LoVo (cell line): ENCODE measurements at regions not wholly inside any gene's neighbourhood (a gene's known extent, or its start where the extent isn't known, plus 50 kb on each side); places are given as distances from the start of the nearest gene placed in this dataset.

ENCODE experiments used
- DNase-seq: peaks from one replicate; pipeline ENCODE4 v3.0.0-alpha.2; 2016; ENCODE audit warnings: low spot score

DNA sequence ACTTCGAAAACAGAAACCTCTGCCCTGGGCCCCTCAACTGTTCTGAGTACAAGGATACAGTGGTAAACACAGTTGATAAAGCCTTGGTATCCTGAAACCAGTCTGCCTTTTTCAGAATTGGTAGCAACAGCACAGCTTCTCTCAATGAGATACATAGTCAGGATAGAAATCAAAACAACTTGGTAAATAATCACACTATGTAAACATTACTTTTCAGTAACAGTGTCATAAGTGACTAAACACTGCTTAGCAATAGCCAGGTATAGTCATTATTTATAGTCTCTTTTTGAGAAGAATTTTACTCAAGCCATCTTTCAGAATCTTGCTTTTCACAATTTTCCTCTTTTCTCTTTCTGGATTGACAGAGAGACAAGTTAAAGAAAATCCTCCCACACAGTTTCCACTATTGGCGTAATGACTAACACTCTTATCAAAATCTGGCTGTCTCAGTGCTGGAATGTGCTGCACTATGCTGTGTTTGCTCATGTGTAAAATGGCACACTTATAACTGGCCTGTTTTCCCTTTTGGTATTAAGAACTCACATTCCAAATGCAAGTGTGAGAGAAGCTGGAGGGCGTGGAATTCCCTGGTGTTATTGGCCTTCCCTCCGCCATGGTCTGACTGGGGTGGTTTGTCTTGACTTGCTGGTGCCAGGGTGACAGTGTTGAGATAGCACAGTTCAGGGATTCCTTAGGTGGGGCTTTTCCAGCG, 368.8 kb downstream of the TDRD3 start:
- no peak for DNase-seq

DNA sequence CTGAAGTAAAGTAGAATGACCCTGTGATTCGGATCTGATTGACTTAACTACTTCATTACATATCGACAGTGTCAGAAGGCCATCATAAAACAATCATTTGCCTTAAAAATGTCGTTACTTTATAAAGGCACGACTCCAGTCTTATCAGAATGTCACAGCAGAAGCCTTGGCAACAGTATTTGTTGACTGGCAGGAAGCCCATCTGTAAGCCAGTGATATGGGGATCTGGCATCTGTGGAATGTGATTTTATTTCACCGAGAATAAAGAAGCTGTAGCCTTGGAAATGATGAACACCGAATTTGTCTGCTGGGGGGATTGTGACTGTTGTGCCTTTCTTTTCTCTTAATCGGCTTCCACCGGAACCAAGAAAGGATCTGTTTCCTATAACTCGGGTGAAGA, 362.5 kb downstream of the TDRD3 start:
- DNase-seq, result peak; percentile 17

DNA sequence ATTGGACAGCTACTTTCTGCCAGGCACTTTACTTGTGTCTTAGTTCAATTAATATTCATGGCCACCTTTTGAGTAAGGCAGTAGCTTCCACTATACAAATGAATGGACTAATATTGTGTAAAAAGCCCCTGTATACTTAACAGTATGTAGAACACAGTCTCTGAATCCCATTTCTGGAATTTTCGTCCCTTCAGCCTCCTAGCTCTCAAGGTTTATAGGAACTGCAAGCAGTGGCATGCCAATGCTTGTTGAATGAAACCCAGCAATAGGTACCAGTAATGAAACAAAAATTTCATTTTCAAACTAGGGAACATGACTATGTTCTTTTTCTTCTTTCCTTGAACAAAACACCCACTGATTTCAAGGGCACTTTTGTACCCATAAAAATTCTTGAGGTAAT, 361.6 kb downstream of the TDRD3 start:
- no peak for DNase-seq

DNA sequence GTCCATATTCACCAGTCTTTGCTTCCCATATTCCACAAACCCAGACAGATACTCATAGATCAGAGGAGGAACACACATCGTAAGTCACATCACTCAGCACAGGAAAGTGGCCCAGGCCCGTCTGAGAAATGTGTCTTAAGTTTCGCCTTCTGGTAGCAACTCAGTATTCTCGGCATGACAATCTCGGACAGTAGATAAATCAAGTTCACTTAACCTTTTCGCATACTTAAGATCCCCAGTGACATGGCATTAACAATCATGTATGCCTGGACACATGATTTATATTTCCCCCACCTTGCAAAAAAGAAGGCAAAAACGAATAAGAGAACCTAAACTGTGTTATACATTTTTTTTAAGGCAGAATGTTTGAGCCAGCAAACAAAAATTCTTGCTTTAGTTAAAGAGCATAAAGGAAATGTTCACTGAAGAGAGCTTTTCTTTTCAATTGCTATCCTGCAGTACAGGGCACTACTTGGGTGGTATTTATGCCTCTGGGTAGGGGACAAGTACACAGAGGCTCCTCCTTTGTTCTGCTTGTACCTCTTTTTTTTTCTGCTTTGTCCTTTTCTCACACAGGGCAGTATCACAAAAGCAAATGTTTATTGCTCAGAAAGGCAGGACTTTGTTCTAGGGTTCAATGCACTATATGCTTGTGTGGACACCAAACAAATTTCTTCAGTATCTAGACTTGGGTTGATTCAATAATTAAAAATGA, 360.6 kb downstream of the TDRD3 start:
- DNase-seq, result no peak

DNA sequence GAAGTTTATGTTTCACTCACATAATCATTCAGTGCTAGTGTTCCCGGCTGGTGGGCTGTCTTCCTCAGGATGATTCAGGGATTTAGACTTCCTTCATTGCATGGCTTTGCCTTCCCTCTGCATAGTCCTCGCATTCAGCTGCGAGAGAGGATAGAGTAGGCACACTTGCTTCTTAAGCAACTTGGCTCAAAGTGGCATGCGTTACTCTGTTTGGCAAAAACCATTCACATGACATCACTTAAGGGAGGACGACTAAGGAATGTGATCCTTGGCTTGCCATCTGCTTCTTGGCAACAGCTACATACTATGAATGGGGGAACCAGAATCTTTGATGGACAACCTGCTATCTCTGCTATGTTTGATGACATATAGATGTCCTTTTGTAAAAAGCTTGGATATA, 359.3 kb downstream of the TDRD3 start:
- DNase-seq, result no peak

DNA sequence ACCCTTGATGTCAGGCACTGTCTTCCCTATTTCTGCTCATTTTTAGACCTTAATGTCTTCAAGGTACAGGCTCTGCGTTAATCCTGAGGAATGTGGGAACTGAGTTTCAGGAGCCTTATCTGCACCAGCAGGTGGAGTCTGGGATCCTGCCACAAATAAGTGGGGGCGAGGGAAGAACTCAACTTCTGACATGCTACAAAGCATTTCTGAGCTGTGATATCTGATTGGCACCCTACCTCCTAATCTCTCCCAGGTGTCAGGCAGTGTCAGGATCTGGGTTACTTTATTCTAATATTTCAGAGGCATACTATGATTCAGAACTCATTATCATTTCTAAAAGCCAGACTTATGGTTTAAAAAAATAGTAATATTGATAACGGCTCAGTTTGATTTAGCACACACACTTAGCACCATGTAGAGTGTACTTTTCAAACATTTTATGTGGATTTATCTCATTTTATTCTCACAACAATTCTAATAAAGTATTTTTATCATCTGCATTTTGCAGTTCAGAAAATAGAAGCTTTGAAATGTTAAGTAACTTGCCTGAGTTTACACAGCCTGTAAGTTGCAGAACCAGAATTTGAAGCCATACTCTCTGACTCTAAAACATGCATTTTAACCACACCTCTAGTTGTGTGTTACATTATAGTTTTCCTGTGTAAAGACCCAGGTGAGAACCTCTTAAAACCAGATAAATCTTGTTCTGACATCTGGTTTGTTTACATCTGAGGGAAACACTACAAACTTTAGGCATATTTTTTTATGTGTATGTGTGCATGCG, 358.6 kb downstream of the TDRD3 start:
- no peak for DNase-seq

DNA sequence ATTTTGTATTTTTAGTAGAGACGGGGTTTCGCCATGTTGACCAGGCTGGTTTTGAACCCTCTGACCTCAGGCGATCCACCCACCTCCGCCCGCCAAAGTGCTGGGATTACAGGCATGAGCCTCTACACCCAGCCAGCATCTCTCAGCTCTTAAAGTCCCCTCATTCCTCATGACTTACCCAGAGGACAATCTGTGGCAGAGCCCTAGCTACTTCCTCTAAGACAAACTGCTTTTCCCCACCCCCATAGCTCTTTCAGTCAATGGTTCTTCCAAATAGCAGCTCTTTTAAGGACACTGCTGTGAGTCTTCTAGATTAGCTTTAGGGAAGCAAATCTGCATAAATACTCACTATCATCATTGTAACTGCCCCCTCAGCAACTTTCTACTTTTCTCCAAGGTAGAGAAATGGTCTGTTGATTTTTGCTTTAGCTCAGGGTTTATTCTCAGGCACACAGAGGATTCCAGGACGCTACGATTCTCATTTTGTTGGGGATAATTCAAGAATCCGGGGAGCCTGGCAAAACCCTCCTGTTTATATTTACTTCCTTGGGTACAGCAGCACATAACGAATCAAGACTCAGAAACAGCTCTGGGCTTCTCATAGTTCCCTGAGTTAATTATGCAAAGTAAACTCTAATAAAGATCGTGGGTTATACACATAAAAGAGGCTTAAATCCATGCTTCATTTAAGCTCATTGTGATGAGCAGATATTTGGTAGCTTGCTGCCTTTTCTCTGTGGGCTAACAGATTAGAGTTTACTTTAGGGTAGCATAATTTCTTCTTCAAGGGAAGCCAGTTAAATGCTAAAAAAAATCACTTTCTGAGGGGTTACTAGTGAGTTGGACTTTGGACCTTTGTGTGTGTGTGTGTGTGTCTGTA, 357.4 kb downstream of the TDRD3 start:
- DNase-seq, result no peak

DNA sequence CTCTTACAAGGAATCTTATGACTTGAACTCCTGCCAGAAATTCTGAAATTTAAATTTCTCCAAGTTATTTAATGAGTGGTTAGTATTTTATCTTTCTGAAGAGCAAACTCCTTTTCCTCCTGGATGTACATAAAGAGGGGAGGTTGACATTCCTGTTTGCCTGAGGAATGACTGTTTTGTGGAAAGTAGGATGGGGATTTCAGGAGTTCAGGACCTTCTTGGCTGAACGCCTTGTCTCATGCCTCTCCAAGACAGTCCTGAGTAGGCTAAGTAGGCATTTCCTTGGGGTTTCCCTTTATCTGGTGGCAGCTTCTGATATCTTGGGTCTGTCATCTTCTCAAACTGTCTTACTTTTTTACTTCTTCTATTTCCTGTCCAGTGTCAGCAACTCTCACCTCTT, 356.6 kb downstream of the TDRD3 start:
- no peak for DNase-seq

DNA sequence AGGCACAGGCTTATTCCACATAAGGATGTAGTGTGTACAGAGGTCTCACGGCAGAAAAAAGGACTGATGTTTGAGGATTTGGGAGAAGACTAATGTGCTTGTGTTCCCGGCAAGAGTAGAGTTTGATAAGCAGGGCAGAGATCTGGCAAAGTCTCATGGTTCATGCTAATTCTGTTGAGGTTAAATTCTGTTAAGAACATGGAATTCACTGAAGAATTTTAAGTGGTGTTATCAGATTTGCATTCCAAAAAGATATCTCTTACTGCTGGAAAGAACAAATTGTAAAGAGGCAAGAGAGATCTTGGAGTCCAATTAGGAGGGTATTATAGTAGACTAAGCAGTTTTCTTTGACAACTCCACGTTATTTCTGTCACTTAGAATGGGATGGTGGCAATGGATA, 348.3 kb downstream of the TDRD3 start:
- no peak for DNase-seq

DNA sequence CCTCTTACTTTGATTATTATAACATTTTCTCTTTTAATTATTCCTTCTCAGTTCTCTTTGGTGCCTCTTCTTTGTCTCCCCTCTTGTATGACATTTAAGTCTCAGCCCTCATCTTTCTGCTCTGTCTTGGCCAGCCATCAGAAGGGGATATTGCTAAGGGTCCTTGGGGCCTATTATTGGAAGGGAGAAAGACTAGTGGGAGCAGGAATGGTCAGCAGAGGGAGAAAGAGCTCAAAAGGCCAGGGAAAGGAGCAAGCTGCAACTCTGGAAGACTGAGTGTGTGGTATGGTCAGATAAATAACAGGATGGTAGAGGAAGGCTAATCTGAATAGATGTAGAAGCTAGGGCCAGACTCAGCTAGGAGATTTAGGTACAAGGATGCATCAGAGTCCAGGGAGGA, 336.9 kb downstream of the TDRD3 start:
- DNase-seq, result no peak

DNA sequence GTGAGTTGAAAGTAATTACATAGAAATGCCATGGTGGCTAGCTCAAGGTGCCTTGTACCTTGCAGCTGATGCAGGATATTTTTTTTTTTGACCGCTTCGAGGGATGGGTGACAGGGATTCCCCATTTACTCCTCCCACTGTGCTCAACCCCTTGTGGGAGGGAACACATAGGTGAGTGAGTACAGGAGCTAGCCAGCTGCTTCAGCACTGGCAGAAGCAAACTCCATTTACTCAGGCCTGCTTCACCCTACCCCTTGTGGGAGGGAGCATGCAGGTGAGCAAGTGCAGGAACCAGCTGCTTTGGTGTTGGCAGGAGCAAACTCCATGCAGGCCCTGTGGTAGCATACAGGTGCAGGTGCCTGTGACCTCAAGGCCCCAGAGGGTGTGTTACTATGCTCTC, 330.1 kb downstream of the TDRD3 start:
- no peak for DNase-seq

DNA sequence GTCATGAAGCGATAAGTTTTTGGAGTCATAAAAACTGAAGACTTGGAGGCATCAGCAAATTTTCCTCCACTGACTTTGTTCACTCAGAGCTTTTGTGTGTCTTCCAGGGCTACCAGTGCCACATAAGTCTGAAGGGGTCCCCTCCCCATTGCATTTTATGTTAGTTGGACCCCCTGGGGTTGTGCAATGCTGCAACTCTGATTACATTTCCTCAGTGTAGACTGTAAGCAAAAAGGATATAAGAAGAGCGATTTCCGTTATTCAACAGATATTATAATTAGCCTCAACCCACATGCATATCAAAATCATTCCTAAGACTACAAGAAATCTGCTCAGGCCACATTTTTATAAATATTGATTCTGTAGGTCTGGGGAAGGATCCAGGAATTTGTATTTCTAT, 324.0 kb downstream of the TDRD3 start:
- DNase-seq, result no peak

DNA sequence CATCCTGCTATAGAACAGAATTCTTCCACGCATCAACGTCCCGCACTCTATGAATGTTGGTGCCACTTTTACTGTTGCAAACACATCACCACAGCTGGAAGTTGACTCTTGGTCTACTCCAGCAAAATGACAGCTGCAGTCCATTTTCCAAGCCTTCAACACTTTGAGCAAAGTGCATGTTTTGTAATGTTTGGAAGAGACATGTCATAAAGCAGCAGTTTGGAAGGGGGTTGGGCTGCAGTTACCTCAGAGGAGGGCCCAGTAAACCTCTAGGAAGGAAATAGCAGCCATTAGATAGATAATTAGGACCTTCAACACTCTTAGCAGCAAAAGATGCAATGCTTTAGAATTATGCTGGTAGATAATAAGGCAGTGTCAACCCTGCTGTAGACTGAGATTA, 323.6 kb downstream of the TDRD3 start:
- DNase-seq, result no peak

DNA sequence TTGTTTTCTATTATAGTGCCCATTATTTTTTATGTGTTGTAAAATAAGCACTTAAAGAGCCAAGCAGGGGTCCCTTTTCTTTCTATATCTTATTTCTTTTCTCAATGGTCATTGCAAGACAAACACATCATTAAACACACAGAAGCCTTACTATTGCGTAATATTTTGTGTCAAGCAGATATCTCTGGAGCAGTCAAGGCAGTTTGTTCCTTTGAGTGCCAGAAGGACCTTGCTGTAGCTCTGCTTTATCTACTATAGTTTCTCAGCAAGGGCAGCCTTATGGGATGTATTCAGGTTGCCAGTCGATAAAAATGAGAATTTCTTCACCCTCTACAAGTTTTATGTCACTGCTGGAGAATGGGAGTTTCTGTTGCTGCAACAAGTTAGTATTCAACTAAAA, 319.3 kb downstream of the TDRD3 start:
- DNase-seq, result no peak

DNA sequence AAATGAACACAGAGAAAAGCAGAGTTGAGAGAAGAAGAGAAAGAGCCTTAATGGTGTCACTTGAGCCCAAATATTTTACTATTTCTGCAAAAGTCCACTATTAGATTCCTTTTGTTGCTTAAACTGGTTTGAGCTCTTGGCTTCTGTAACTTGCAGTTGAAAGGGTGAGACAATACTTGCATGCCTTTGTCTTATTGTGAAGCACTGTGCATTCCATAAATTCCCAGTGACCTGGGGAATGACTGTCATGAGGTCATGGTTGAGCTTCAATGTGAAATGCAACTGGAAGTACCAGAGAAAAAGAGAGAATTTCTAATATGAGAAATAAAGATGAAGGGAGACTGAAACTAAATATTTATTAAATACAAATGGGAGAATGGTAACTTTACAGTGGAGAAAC, 310.9 kb downstream of the TDRD3 start:
- DNase-seq, result no peak

DNA sequence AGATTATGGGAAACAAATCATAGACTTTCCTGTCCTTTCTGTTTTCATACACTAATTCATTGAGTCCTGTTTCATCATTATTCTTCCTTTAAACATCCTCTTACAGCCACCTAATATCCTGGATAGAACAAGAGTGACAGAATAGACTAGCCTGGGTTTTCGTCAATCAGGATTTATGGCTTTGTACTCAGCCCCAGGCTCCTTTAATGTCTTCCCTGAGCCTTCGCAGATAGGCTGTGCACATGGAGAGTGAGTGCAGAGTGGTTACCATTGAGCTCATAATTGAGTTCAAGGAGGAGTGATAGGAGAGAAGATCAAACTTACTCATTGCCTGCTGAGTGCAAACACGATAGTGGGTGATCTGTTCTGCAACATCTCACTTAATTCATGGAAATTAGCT, 304.9 kb downstream of the TDRD3 start:
- DNase-seq, result no peak

DNA sequence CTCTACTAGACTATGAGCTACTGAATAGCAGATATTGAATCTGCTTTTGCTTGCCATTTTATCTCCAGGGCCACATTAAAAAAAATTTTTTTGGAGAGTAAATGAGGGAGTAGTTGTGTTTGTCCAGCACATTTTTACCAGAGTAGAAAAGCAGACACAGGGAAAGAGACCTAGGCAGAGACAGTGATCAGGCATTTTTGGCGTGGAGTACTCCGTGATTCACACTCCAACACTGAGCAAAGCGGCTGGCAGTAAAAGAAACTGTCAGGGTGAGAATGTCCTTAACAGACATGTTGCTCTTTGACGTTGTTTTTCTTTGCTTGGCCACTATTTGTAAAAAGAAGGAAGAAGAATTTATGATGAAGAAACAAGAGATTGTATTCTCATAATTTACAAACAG, 304.0 kb downstream of the TDRD3 start:
- DNase-seq, result no peak

DNA sequence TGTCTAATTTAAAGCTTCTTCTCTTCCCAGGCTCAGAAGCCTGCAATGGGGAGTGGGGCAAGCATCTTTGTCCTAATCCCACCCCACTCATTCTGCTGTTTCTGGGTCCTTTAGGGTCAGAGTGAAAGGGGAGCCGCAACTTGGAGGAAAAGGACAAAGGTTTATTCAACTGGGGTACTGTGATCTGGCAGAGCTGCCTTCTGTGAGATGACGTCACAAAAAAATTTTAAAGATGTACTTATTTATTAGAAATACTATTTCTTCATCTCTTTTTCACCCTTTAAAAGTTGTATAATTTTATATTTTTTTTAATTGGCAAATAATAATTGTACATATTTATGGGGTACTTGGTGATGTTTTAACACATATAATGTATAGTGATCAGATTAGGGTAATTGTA, 302.6 kb downstream of the TDRD3 start:
- no peak for DNase-seq

DNA sequence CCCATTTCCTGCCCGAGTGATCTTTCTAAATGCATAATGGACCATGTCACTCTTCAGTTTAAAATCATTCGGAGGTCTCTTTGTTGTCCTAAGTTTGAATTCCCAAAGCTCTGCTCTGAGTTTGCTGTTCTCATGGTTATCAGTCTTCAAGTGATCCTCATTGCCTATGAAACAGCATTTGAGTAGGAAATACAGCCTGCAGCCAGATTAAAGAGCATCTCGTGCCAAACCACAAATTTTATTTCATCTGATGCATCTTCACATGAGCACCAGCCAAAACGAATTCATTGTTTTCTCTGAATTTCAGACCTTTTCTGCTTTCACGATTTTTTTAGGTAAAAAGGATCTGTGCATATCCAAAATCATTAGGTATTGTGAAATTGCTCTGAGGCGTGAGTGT, 299.6 kb downstream of the TDRD3 start:
- no peak for DNase-seq

DNA sequence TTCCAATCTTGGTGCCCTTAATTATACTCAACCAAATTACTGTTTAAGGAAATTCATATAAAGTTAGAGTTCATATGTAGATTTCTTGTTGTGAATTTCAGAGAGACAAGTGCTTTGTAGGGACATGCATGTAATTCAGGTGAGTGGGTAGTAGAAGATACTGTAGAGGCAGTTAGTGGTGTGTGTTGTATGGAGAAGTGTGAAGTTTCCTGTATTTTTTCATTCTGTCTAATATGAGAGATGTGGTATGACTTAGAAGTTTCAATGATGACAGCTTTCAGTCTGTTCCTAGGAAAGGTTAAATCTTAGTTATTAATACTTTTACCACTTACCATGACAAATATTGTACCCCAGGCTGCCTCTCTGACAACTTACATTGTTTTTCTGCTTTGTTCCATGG, 294.2 kb downstream of the TDRD3 start:
- no peak for DNase-seq

DNA sequence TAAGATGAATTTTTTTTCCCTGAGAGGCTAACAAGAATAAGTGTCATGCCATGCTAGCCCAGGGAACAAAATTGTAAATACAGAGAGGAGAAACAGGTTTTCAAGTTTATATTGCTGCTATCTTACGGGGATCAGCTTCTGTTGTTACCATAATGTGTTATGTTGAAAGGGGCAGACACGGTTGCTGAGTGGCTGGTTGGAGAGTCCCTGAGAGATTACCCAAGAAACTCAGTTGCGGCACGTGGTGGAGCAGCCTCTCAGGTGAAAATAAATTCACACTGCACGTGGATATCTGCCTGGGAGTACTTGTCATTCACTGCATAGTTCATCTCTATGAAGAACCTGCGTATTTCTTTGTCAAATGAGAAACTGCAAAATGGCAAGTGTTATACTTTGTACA, 293.6 kb downstream of the TDRD3 start:
- DNase-seq, result no peak

DNA sequence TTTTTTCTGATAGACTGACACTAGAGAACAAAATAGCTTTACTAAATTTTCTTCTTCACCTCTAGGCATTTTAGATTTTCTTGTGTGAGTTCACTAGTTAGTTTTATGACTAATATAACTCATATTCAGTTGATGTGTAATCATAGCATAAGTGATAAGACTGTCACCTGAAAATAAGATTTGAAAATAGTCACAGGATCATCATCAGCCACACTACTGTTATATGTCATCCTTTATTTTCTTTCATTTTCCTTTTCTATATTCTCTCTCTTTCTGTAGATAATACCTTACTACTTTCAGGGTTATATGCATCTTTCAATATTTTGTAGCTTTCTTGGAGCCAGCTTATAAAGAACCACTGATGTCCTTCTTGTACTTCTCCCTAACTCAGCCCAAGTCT, 292.6 kb downstream of the TDRD3 start:
- no peak for DNase-seq
